NCI-H524 (cell line): ENCODE measurements at regions not wholly inside any gene's neighbourhood (a gene's known extent, or its start where the extent isn't known, plus 50 kb on each side); places are given as distances from the start of the nearest gene placed in this dataset.
A peak's percentile ranks its signal among the peaks of the same experiment; 100 is the strongest.
"Not testable (repeated sequence)": the region's sequence is repeated elsewhere in the genome, so short reads cannot be mapped to it uniquely, and the experiment has no call there.

Source experiments
- DNase-seq, 2 experiments: peaks; one replicate each; lab custom pipeline; 2025; lab: John Stamatoyannopoulos, UW

- DNase-seq: no peak
Observed at GRCh38 chr6:166724576-166724975, 97.5 kb upstream of the RPS6KA2 start.

DNA sequence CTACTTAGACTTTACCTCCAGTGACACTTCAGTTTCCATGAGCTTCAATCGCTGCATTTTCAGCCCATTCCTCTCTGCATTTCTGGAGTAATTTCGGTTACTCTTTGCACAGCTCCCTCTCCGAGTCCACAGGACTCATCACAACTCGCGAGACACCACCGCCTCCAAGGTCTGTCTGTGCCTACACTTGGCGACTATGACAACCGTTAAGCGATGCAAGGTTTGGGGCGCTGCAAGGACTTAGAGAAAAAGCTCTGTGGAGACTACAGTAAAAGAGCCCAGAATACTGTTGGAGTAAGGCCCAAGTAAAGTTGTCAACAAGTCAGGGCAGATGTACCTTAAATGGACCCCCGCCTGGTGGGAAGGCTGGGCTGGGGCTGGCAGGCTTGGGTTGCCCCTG, 95.7 kb upstream of the RPS6KA2 start:
- DNase-seq: no peak

GRCh38 chr6:166721576-166721975, 94.5 kb upstream of the RPS6KA2 start:
- DNase-seq: no peak

GRCh38 chr6:166720856-166721255, 93.8 kb upstream of the RPS6KA2 start:
- no peak for DNase-seq

- no peak for DNase-seq
Observed at GRCh38 chr6:166719019-166719418, 92.0 kb upstream of the RPS6KA2 start.

GRCh38 chr6:166718516-166718915, 91.5 kb upstream of the RPS6KA2 start:
- DNase-seq: no peak

GRCh38 chr6:166716910-166717617, 90.0 kb upstream of the RPS6KA2 start:
- no peak for DNase-seq

DNA sequence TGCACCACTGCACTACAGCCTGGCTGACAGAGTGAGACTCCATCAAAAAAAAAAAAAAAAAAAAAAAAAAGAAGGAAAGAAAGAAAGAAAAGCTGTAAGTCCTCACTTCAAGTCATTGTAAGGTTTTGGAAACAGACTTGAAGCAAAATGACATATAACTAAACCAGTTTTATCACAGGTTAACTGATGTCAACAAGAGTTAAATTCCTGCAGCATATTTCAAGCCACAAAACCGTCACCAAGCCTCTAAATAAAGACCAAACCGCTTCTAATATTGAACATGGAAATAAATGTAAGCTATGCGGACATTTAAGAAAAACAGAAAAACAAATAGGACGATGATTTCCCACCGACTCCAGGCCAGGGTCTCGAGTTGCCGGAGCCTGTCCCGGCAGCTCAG, 88.9 kb upstream of the RPS6KA2 start:
- no peak for DNase-seq

DNA sequence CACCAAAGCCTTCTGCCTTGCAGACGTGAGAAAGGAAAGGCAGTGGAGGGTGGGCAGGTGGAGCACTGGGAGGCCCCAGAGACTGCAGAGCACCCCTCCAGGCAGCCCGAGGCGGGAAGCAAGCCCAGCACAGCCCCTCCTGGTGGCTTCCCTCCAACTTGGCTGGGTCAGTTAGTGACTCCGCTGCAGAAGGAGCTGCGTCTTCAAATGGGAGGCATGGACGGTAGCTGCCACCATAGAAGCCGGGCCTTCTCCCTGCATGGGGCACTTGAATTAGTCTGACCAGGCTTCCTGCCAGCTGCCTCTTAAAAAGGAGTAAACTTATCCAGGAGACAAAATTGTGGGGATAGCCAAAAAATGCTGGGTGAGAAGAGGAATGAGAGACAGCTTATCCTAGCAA, 88.0 kb upstream of the RPS6KA2 start:
- DNase-seq: no peak

- DNase-seq: no peak
Observed at GRCh38 chr6:166714581-166714980, 87.5 kb upstream of the RPS6KA2 start.

DNA sequence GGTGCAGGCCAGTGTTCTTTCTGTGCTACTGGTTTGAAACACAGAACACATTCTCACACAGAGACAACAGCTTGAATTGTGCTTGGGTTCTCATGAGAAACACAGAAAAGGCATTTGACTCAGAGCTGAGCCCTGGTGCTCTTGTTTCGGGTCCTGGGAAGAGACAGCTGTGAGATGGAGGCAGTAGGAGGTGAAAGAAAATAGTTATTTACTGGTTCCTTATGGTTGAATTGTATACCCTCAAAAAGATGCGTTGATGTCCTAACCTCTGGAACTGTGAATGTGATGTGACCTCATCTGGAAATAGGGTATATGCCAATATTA, 87.1 kb upstream of the RPS6KA2 start:
- DNase-seq: no peak

DNA sequence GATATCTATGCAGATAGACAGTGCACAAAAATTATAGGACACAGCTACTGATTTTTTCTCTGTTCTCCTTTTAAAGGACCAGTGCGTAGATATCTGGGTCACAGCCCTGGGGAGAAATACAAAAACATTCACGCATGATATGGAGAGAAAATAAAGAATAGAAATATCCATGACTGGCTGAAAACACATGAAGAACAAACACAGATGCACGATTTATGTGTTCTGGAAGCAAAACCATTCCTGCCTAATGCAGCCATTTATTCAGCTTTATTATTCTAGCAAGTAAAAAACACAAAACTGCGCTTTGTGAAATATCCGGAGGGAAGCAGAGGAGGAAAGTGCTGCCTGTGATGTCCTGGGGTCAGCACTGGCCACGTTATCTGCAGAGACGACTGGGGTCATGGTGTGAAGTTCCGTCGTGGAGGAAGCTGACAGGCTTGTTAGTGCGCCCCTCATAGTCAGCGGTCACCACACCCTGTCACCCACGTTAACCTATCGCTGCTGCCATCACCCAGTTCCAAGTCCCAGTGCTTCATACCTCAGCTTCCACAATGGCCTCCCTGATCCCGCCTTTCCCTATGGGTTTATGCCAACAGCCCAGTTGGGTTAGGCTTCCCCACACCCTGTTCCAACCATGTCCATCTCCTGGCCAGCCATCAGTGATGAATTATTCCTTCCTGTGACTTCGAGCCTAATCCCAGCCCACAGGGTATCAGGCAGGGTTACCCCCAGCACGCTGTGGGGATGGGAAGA, 86.6 kb upstream of the RPS6KA2 start:
- DNase-seq: no peak

DNA sequence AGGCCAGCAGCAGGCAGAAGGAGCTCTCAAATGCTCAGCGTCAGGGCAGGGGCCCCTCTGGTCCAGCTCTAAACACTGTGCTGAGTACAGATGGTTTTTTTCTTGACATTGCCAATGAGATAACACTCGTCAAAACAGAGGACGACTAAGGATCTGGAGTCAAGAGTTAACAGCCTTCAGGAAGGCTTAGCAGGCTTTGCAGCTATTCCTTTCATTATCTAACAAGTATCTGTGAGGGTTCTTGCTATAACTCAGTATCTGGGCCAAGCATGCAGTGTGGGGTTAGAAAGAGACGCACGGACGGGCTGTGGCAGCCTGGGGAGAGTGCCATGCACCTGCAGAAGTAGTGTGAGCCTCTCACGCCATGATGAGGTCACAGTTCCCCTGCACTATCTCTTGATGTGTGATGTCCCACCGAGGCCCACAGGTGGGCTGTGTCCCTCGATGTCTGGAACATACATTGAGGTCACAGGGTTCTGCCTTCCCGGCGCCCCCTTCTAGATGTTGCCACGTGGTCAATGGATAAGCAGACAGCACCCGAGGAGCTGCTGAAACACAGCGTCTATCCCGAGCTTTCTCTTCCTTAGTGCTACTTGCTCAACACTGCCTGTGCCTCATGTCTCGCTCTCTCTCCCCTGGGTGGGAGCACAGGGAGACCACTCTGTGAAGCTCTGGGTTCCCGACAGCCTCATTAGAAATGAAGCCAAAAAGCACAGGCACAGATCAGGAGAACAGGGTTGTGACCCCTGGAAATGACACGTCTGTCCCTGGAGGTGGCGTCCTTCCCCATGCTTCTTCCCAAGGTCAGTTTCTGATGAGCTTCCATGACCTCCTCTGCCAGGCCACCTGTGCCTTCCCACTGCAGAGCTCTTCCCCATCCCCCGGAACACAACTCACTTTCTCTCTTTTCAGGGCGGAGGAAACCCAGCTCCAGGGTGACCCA, 85.5 kb upstream of the RPS6KA2 start:
- no peak for DNase-seq

GRCh38 chr6:166710084-166710483, 83.0 kb upstream of the RPS6KA2 start:
- no peak for DNase-seq

- no peak for DNase-seq
Observed at GRCh38 chr6:166708460-166708859, 81.4 kb upstream of the RPS6KA2 start.

GRCh38 chr6:166707045-166707444, 80.0 kb upstream of the RPS6KA2 start:
- DNase-seq: peak; percentile 44 to 54

- DNase-seq: no peak
Observed at GRCh38 chr6:166705069-166705468, 78.0 kb upstream of the RPS6KA2 start.

DNA sequence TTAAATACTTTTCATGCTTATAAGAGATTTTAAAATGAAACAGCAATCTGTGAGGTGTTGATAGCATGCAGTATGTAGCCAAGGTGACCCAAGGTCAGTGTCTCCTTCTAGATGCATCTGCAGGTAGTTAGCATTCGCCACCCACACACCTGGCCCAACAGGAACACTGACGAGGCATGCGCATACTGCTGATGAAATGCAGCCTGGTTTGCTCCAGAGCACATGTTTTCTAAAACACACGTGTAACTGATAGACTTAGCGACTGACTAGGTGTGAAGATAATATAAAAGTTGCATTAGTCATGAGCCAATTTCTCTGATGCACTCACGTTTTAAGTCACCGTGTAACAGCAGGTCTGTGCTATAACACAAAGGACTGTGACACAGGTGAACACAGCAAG, 77.1 kb upstream of the RPS6KA2 start:
- DNase-seq: no peak

DNA sequence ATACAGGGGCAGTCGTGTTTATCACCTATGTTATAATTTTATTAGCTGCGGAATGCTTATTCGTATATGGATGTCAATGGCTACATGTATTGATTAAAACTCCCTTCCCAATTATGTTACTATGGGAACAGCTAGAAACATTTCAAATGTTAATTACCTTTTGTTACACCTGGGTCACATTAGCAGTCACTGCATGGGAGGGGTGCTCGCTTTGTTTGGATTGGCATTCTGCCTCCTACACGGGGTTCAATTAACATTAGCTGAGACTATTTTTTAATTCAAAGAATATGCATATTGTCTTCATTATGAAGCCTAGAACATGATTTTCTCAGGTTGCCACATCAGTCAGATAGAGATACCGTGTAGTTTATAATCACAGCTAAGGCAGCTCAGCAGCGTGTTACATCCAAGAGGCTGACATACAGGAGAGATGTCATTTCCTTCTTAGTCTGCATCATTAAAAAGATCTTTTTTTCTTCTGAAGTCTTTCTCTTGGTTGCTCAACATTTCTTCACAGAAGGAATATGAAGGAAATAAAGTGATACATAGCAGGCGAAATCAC, 76.2 kb upstream of the RPS6KA2 start:
- no peak for DNase-seq

DNA sequence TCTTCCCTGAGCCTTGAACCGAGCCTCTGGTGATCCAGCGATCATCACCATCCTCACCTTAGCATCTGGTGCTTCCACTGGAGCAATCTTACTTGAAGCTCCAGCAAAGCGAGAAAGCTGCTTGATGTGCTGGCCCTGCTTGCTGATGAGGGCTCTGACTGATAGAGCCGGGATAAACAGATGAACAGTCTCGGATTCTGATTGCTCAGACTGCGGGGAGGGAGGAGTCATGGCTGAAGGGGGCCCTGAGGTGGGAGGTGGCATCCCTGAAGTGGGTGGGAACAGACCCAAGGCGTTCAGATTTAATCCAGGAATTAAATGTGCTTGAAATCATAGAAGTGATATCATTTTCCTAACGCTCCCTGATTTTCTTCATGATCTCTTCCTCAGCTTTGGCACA, 74.4 kb upstream of the RPS6KA2 start:
- DNase-seq: peak in 1 of 2 experiments; percentile 62

GRCh38 chr6:166700871-166701270, 73.8 kb upstream of the RPS6KA2 start:
- DNase-seq: not testable (repeated sequence)

DNA sequence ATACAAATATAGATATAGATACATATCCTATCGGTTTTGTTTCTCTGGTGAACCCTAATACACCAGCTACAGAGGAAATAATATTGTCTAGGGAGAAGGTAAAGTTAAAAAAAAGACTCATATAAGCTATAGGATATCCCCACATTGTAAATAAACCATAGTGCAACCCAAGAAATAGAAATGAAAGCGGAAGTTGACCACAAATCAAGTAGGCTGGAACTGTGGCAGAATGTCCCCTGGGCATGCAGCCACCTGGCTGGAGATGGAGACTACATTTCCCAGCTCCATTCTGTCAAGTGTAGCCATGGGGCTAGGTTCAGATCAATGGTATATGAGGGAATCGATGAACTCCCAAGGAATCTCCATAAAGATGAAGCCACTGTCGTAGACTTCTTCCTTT, 70.1 kb upstream of the RPS6KA2 start:
- no peak for DNase-seq
